Stimulated activated CD8-positive, alpha-beta memory T cell treated with anti-CD3 and anti-CD28 coated beads, Interleukin-4, amount 100 ng/mL, for 1 hour (primary cell): ENCODE measurements at regions not wholly inside any gene's neighbourhood (a gene's known extent, or its start where the extent isn't known, plus 50 kb on each side); places are given as distances from the start of the nearest gene placed in this dataset.

ENCODE experiments used
- DNase-seq, 2 donors: peaks; one replicate each; pipeline ENCODE4 v3.0.0-alpha.2; 2020; ENCODE audit warnings: low read depth in 2 of 2, low spot score in 1 of 2

- DNase-seq, result no peak
These were observed 56.6 kb downstream of the HLA-G start for GRCh38 chr6:29884261-29884660.

- no peak for DNase-seq
These were observed 55.6 kb upstream of the HLA-A start for GRCh38 chr6:29886701-29887100.

GRCh38 chr6:29887330-29887818, 55.0 kb upstream of the HLA-A start:
- no peak for DNase-seq

GRCh38 chr6:29887819-29888776, 54.2 kb upstream of the HLA-A start:
- DNase-seq, result peak; percentile 62 to 78
